Ovary (tissue), 7 donors: ENCODE measurements at regions not wholly inside any gene's neighbourhood (a gene's known extent, or its start where the extent isn't known, plus 50 kb on each side); places are given as distances from the start of the nearest gene placed in this dataset.

Experiments used
- DNase-seq, 5 donors: peaks; one replicate each; pipeline ENCODE4 v3.0.0-alpha.2; 2019 to 2020
- H3K27ac ChIP-seq, 2 donors: fragments of 200-600 bp; one replicate each; pipeline versions ENCODE4 v1.5.1 to v1.8.0; 2019 to 2022
- H3K27me3 ChIP-seq: fragments of 200-600 bp; one replicate; pipeline ENCODE4 v1.8.0; 2022
- H3K36me3 ChIP-seq: fragments of 200-600 bp; sonication (generic); one replicate; pipeline ENCODE4 v1.5.1; 2019
- H3K4me1 ChIP-seq: one replicate; pipeline ENCODE4 v1.8.1; 2013; ENCODE audit warnings: mild to moderate bottlenecking, moderate library complexity; ENCODE audit not compliant: insufficient read depth
- H3K4me3 ChIP-seq: fragments of 200-600 bp; sonication (generic); one replicate; pipeline ENCODE4 v1.5.1; 2017
- H3K9me3 ChIP-seq, 2 donors: fragments of 200-600 bp in 1 of 2; sonication (generic) in 1 of 2; one replicate each; pipeline versions ENCODE4 v1.5.1 to v1.8.1; 2013 to 2019; ENCODE audit warnings: mild to moderate bottlenecking in 1 of 2, moderate library complexity in 1 of 2
- EP300 ChIP-seq: sonication (generic); formaldehyde crosslinking; IDR thresholded peaks from one replicate; pipeline ENCODE4 v1.6.1; 2017; ENCODE audit warnings: antibody characterized with exemption
- POLR2A ChIP-seq: fragments of 450-650 bp; IDR thresholded peaks from one replicate; pipeline ENCODE4 v1.6.1; 2017; ENCODE audit warnings: antibody characterized with exemption, mild to moderate bottlenecking, moderate library complexity
- WGBS, 3 donors: extraction: QIAGEN DNeasy Blood & Tissue Kit in 1 of 3; methylation state at CpG; one replicate each; pipeline versions ENCODE4 v1.1.5 to v1.1.7; 2013 to 2017; 5-methylcytosine and 5-hydroxymethylcytosine counted together
- intact Hi-C, 4 donors: fragments of 100-400 bp; cut with DNase I; formaldehyde crosslinking; loops; one replicate each; pipeline versions ENCODE4 v1.11.0 to v1.15.1; 2022 to 2023
- TF ChIP-seq, protein P1 (sequence below), 3 donors: fragments of 450-650 bp in 2 of 3; fragments of 200-600 bp in 1 of 3; IDR thresholded peaks; one replicate each; pipeline versions ENCODE4 v1.5.1 to v1.8.0; 2016 to 2022; ENCODE audit warnings: antibody characterized with exemption in 3 of 3, mild to moderate bottlenecking in 1 of 3
- donor health status: DM: no; HTN: no; CAD: no; lungs with moderate emphysema.
- donor health status: DM: no; HTN: no; CAD: no.
- donor health status: Bipolar disorder and iron deficiency.
- donor health status: DM: no; HTN: no; CAD: no.
- donor health status: DM: yes; HTN: yes; CAD: no.

DNA sequence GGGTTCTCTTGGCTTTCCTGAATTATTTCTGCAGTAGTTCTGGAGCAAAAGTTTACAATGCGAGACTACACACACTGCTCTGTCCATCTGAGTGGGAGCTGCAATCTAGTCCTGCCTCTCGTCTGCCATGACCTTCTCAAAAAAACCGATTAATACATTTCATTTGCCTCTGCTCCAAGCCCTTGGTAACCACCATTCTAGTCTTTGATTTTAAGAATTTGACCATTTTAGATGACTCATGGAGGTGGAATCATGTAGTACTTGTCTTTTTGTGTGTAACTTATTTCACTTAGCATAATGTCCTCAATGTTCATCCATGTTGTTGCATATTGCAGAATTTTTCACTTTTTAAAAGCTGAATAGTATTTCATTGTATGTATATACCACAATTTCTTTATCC lies 356.9 kb downstream of the SV2B start:
- Histone ChIP-seq H3K27me3 (no peaks in the 10 kb centered on the region), H3K4me1 (no peaks in the 10 kb centered on the region), H3K27ac (no peak overlapping the region), H3K9me3 (no peaks in the 10 kb centered on the region), H3K36me3 (no peaks in the 10 kb centered on the region), H3K4me3 (no peak overlapping the region)
- DNase-seq = no peak
- TF ChIP-seq, protein P1, sequence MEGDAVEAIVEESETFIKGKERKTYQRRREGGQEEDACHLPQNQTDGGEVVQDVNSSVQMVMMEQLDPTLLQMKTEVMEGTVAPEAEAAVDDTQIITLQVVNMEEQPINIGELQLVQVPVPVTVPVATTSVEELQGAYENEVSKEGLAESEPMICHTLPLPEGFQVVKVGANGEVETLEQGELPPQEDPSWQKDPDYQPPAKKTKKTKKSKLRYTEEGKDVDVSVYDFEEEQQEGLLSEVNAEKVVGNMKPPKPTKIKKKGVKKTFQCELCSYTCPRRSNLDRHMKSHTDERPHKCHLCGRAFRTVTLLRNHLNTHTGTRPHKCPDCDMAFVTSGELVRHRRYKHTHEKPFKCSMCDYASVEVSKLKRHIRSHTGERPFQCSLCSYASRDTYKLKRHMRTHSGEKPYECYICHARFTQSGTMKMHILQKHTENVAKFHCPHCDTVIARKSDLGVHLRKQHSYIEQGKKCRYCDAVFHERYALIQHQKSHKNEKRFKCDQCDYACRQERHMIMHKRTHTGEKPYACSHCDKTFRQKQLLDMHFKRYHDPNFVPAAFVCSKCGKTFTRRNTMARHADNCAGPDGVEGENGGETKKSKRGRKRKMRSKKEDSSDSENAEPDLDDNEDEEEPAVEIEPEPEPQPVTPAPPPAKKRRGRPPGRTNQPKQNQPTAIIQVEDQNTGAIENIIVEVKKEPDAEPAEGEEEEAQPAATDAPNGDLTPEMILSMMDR (IDR thresholded peaks at IDR 0.05) = no peak
- TF ChIP-seq EP300 (no peak), POLR2A (no peak)
- intact Hi-C loops = no loop called here
- WGBS, 3 donors = 86 to 93% (median 86%) methylated on average over 3 of the region's 3 CpGs

DNA sequence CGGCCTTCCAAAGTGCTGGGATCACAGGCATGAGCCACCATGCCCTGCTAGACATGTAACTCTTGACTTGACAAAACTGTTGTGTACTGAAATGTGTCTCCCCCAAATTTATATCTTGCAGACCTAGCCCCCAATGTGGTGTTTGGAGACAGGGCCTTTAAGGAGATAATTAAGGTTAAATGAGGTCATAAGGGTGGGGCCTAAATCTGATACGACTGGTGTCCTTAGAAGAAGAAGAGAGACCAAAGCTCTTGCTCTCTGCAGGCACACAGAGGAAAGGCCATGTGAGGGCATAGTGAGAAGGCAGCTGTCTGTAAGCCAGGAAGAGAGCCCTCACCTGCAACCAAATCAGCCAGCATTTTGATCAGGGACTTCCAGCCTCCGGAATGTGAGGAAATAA lies 361.3 kb downstream of the SV2B start:
- Histone ChIP-seq H3K27ac (no peak overlapping the region), H3K9me3 (no peaks in the 10 kb centered on the region), H3K27me3 (no peaks in the 10 kb centered on the region), H3K4me3 (no peak overlapping the region), H3K4me1 (no peaks in the 10 kb centered on the region), H3K36me3 (no peaks in the 10 kb centered on the region)
- intact Hi-C loops = no loop called here
- DNase-seq = no peak
- WGBS, 3 donors = 74 to 76% (median 74%) methylated on average over 3 of the region's 3 CpGs
- TF ChIP-seq POLR2A (no peak), EP300 (no peak)
- TF ChIP-seq, protein P1 (IDR thresholded peaks at IDR 0.05) = no peak

DNA sequence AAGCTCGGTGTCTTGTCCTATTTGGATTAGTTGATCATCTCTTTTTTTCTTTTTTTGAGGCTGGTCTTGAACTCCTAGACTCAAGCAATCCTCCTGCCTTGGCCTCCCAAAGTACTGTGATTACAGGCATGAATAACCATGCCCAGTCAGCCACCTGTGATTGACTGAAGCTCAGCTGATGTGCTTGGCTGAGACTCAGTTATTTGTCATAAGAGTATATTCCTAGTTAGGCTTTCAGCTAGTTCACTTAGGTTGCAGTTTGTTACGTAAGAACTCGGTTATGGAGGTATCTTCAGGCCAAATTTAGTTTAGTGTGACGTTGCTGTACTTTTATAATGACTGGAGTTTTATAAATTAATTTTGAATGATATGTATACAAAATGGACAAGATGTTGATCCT lies 365.0 kb downstream of the SV2B start:
- 82 to 88% (median 86%) methylated on average over 4 of the region's 4 CpGs for WGBS, 3 donors
- Histone ChIP-seq H3K4me3 (no peak overlapping the region), H3K4me1 (no peaks in the 10 kb centered on the region), H3K27ac (no peak overlapping the region), H3K27me3 (no peaks in the 10 kb centered on the region), H3K9me3 (no peaks in the 10 kb centered on the region), H3K36me3 (no peaks in the 10 kb centered on the region)
- TF ChIP-seq POLR2A (no peak), EP300 (no peak)
- TF ChIP-seq, protein P1 (IDR thresholded peaks at IDR 0.05) = no peak
- DNase-seq = no peak
- intact Hi-C loops = no loop called here

DNA sequence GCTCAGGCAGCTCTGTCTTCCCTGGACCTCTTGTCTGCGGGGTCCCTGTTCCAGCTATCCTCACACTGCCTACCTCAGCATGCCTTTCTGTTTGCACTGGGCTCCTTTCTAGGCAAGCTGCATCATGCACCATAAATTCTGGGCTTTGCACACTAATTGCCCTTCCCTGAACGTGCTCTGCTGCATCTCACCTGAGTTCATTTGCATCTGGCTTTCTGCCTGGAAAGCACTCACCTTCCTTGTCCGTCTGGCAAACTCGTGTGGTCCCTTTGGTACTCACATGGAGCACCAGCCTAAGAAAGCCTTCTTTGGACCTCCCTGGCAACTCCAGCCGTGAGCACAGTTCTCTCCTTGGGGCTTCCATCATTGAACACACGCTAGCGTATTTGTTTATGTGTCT lies 365.6 kb downstream of the SV2B start:
- intact Hi-C loops = no loop called here
- 60 to 69% (median 66%) methylated on average over 7 of the region's 7 CpGs for WGBS, 3 donors
- no peak for DNase-seq
- TF ChIP-seq, protein P1 (IDR thresholded peaks at IDR 0.05) = no peak
- TF ChIP-seq EP300 (no peak), POLR2A (no peak)
- no peaks in the 10 kb centered on the region for H3K36me3 ChIP-seq
- H3K9me3 ChIP-seq = no peaks in the 10 kb centered on the region
- no peaks in the 10 kb centered on the region for H3K27me3 ChIP-seq
- no peaks in the 10 kb centered on the region for H3K4me1 ChIP-seq
- H3K27ac ChIP-seq = no peak overlapping the region
- no peak overlapping the region for H3K4me3 ChIP-seq
